HG02852 (cell line): ENCODE measurements at regions not wholly inside any gene's neighbourhood (a gene's known extent, or its start where the extent isn't known, plus 50 kb on each side); places are given as distances from the start of the nearest gene placed in this dataset.
"Not testable (repeated sequence)": the region's sequence is repeated elsewhere in the genome, so short reads cannot be mapped to it uniquely, and the experiment has no call there.

Experiments
- ATAC-seq: cut with Tn5 transposase; IDR thresholded peaks from one replicate; pipeline ENCODE4 v1.9.1; 2021; ENCODE audit warnings: mild to moderate bottlenecking, moderate library complexity; ENCODE audit not compliant: unreplicated experiment

GRCh38 chr3:188972310-188972709 is 199.5 kb upstream of the TPRG1 start:
- no peak for ATAC-seq

GRCh38 chr3:188974856-188975599 is 196.7 kb upstream of the TPRG1 start:
- ATAC-seq, result no peak

GRCh38 chr3:188975600-188976314 is 196.0 kb upstream of the TPRG1 start:
- no peak for ATAC-seq

- no peak for ATAC-seq
These were observed 195.4 kb upstream of the TPRG1 start for GRCh38 chr3:188976407-188976806.

- ATAC-seq, result no peak
These were observed 193.2 kb upstream of the TPRG1 start for GRCh38 chr3:188978421-188979171.

GRCh38 chr3:188979248-188979647 is 192.5 kb upstream of the TPRG1 start:
- no peak for ATAC-seq

- ATAC-seq, result no peak
These were observed 192.0 kb upstream of the TPRG1 start for GRCh38 chr3:188979669-188980310.

GRCh38 chr3:188993181-188993580 is 178.6 kb upstream of the TPRG1 start:
- ATAC-seq, result no peak

GRCh38 chr3:189001559-189001958 is 170.2 kb upstream of the TPRG1 start:
- ATAC-seq, result no peak

- no peak for ATAC-seq
These were observed 168.4 kb upstream of the TPRG1 start for GRCh38 chr3:189003410-189003809.

GRCh38 chr3:189013224-189013888 is 158.4 kb upstream of the TPRG1 start:
- no peak for ATAC-seq

GRCh38 chr3:189014526-189014925 is 157.2 kb upstream of the TPRG1 start:
- no peak for ATAC-seq

- not testable (repeated sequence) for ATAC-seq
These were observed 148.9 kb upstream of the TPRG1 start for GRCh38 chr3:189022576-189023466.

GRCh38 chr3:189025866-189026265 is 145.9 kb upstream of the TPRG1 start:
- ATAC-seq, result no peak

GRCh38 chr3:189027626-189028155 is 144.1 kb upstream of the TPRG1 start:
- ATAC-seq, result no peak

GRCh38 chr3:189038773-189039745 is 132.7 kb upstream of the TPRG1 start:
- no peak for ATAC-seq

GRCh38 chr3:189040656-189041335 is 131.0 kb upstream of the TPRG1 start:
- no peak for ATAC-seq
